Right atrium auricular region (tissue), 2 donors: ENCODE measurements at regions not wholly inside any gene's neighbourhood (a gene's known extent, or its start where the extent isn't known, plus 50 kb on each side); places are given as distances from the start of the nearest gene placed in this dataset.

ENCODE experiments used
- DNase-seq: peaks from one replicate; pipeline ENCODE4 v3.0.0-alpha.2; 2019; ENCODE audit warnings: low spot score
- H3K27ac ChIP-seq, 2 donors: fragments of 200-600 bp; sonication (generic); 1 replicate in 1 of 2; 2 replicates in 1 of 2; pipeline ENCODE4 v1.5.1; 2016 to 2019
- H3K27me3 ChIP-seq, 2 donors: fragments of 200-600 bp; sonication (generic); one replicate each; pipeline versions ENCODE4 v1.5.1 to v1.6.0; 2017 to 2019
- H3K36me3 ChIP-seq: fragments of 200-600 bp; sonication (generic); one replicate; pipeline ENCODE4 v1.5.1; 2016
- H3K4me1 ChIP-seq, 2 donors: fragments of 200-600 bp; sonication (generic); one replicate each; pipeline versions ENCODE4 v1.5.1 to v1.6.0; 2017 to 2019
- H3K4me3 ChIP-seq, 2 donors: fragments of 200-600 bp; sonication (generic); 1 replicate in 1 of 2; 2 replicates in 1 of 2; pipeline ENCODE4 v1.5.1; 2017 to 2019; ENCODE audit warnings: mild to moderate bottlenecking in 1 of 2, moderate library complexity in 1 of 2
- H3K9me3 ChIP-seq, 2 donors: fragments of 200-600 bp; sonication (generic); one replicate each; pipeline ENCODE4 v1.5.1; 2019
- CTCF ChIP-seq, 2 donors: fragments of 200-600 bp; sonication (generic); IDR thresholded peaks; one replicate each; pipeline ENCODE4 v1.5.1; 2019; ENCODE audit warnings: antibody characterized with exemption in 2 of 2

GRCh38 chr7:51635775-51636174 lies 319.2 kb upstream of the COBL start:
- TF ChIP-seq CTCF (IDR thresholded peaks at IDR 0.05) = no peak

DNA sequence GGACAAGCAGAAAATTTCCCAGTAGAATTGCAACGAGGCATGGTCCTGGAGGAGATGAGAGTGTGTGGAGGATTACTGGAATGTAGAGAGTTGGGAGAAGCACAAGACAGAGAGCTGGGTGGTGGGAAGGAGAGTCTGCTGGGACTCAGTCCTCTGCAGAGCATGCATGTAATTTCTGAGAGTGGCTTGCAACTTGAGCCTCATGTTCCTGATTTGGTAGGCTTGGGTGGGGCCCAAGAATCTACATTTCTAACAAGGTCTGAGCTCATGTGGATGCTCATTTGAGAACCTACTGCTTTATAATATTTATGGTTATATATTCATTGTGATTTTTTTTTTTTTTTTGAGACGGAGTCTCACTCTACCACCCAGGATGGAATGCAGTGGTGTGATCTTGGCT lies 317.9 kb upstream of the COBL start:
- Histone ChIP-seq H3K27ac (no peak overlapping the region), H3K4me1 (no peaks in the 10 kb centered on the region), H3K27me3 (no peaks in the 10 kb centered on the region), H3K4me3 (no peak overlapping the region), H3K9me3 (no peaks in the 10 kb centered on the region), H3K36me3 (no peaks in the 10 kb centered on the region)
- no peak for DNase-seq
- TF ChIP-seq CTCF (IDR thresholded peaks at IDR 0.05) = no peak

More at GRCh38 chr7:51635775-51636174, 319.2 kb upstream of the COBL start:
- no peak for DNase-seq
- no peaks in the 10 kb centered on the region for H3K36me3 ChIP-seq
- no peak overlapping the region for H3K4me3 ChIP-seq
- no peak overlapping the region for H3K27ac ChIP-seq
- H3K4me1 ChIP-seq = no peaks in the 10 kb centered on the region
- H3K9me3 ChIP-seq = no peaks in the 10 kb centered on the region
- no peaks in the 10 kb centered on the region for H3K27me3 ChIP-seq

GRCh38 chr7:51634025-51634424 lies 317.4 kb upstream of the COBL start:
- Histone ChIP-seq H3K36me3 (no peaks in the 10 kb centered on the region), H3K27ac (no peak overlapping the region), H3K9me3 (no peaks in the 10 kb centered on the region), H3K4me1 (no peaks in the 10 kb centered on the region), H3K27me3 (no peaks in the 10 kb centered on the region), H3K4me3 (no peak overlapping the region)
- no peak for TF ChIP-seq CTCF (IDR thresholded peaks at IDR 0.05)
- DNase-seq = no peak

- Histone ChIP-seq H3K4me3 (no peak overlapping the region), H3K27ac (no peak overlapping the region), H3K36me3 (no peaks in the 10 kb centered on the region), H3K9me3 (no peaks in the 10 kb centered on the region), H3K4me1 (no peaks in the 10 kb centered on the region), H3K27me3 (no peaks in the 10 kb centered on the region)
- no peak for TF ChIP-seq CTCF (IDR thresholded peaks at IDR 0.05)
- no peak for DNase-seq
Observed at GRCh38 chr7:51633596-51633995, 317.0 kb upstream of the COBL start.

- no peaks in the 10 kb centered on the region for H3K36me3 ChIP-seq
- no peaks in the 10 kb centered on the region for H3K27me3 ChIP-seq
- TF ChIP-seq CTCF (IDR thresholded peaks at IDR 0.05) = no peak
- no peak for DNase-seq
- H3K4me1 ChIP-seq = no peaks in the 10 kb centered on the region
- no peak overlapping the region for H3K27ac ChIP-seq
- H3K4me3 ChIP-seq = no peak overlapping the region
- no peaks in the 10 kb centered on the region for H3K9me3 ChIP-seq
Observed at GRCh38 chr7:51633006-51633405, 316.4 kb upstream of the COBL start.

GRCh38 chr7:51630933-51631332 lies 314.3 kb upstream of the COBL start:
- H3K27ac ChIP-seq = no peak overlapping the region
- H3K36me3 ChIP-seq = no peaks in the 10 kb centered on the region
- no peak for TF ChIP-seq CTCF (IDR thresholded peaks at IDR 0.05)
- no peak for DNase-seq
- no peaks in the 10 kb centered on the region for H3K27me3 ChIP-seq
- H3K4me1 ChIP-seq = no peaks in the 10 kb centered on the region
- H3K9me3 ChIP-seq = no peaks in the 10 kb centered on the region
- no peak overlapping the region for H3K4me3 ChIP-seq
